HG03439 (cell line): ENCODE measurements at regions not wholly inside any gene's neighbourhood (a gene's known extent, or its start where the extent isn't known, plus 50 kb on each side); places are given as distances from the start of the nearest gene placed in this dataset.

Experiments used
- ATAC-seq: cut with Tn5 transposase; IDR thresholded peaks from one replicate; pipeline ENCODE4 v1.9.1; 2021; ENCODE audit warnings: mild to moderate bottlenecking, moderate library complexity; ENCODE audit not compliant: unreplicated experiment

GRCh38 chr16:65545413-65545956 is 423.6 kb upstream of the CDH11 start:
- no peak for ATAC-seq

- no peak for ATAC-seq
Observed at GRCh38 chr16:65543781-65544740, 422.2 kb upstream of the CDH11 start.

GRCh38 chr16:65541646-65542045 is 419.8 kb upstream of the CDH11 start:
- no peak for ATAC-seq

GRCh38 chr16:65540901-65541300 is 419.0 kb upstream of the CDH11 start:
- no peak for ATAC-seq

GRCh38 chr16:65538976-65539375 is 417.1 kb upstream of the CDH11 start:
- ATAC-seq: no peak

- ATAC-seq: no peak
Observed at GRCh38 chr16:65537336-65537735, 415.5 kb upstream of the CDH11 start.

- ATAC-seq: no peak
Observed at GRCh38 chr16:65534121-65534528, 412.3 kb upstream of the CDH11 start.

GRCh38 chr16:65532846-65533245 is 411.0 kb upstream of the CDH11 start:
- no peak for ATAC-seq

GRCh38 chr16:65532258-65532657 is 410.4 kb upstream of the CDH11 start:
- ATAC-seq: no peak

GRCh38 chr16:65531475-65531874 is 409.6 kb upstream of the CDH11 start:
- ATAC-seq: no peak

- no peak for ATAC-seq
Observed at GRCh38 chr16:65525707-65526106, 403.8 kb upstream of the CDH11 start.

GRCh38 chr16:65524997-65525396 is 403.1 kb upstream of the CDH11 start:
- no peak for ATAC-seq

- no peak for ATAC-seq
Observed at GRCh38 chr16:65524231-65524630, 402.4 kb upstream of the CDH11 start.

- no peak for ATAC-seq
Observed at GRCh38 chr16:65523283-65523944, 401.6 kb upstream of the CDH11 start.

GRCh38 chr16:65522412-65522811 is 400.5 kb upstream of the CDH11 start:
- ATAC-seq: no peak

- ATAC-seq: no peak
Observed at GRCh38 chr16:65521633-65522328, 399.9 kb upstream of the CDH11 start.

GRCh38 chr16:65519402-65519801 is 397.5 kb upstream of the CDH11 start:
- ATAC-seq: no peak

- ATAC-seq: no peak
Observed at GRCh38 chr16:65515193-65515592, 393.3 kb upstream of the CDH11 start.

GRCh38 chr16:65510850-65511249 is 389.0 kb upstream of the CDH11 start:
- ATAC-seq: no peak

GRCh38 chr16:65510241-65510640 is 388.4 kb upstream of the CDH11 start:
- no peak for ATAC-seq

- ATAC-seq: no peak
Observed at GRCh38 chr16:65509172-65509571, 387.3 kb upstream of the CDH11 start.
